Heart left ventricle (tissue), 16 donors: ENCODE measurements at regions not wholly inside any gene's neighbourhood (a gene's known extent, or its start where the extent isn't known, plus 50 kb on each side); places are given as distances from the start of the nearest gene placed in this dataset.
A peak's percentile ranks its signal among the peaks of the same experiment; 100 is the strongest.

ENCODE experiments used
- ATAC-seq, 4 donors: fragments of 200-7000 bp; cut with Tn5 transposase; one replicate each; pipeline ENCODE4 v1.9.1; 2020 to 2022; ENCODE audit warnings: moderate library complexity in 4 of 4, mild to moderate bottlenecking in 3 of 4, moderate number of reproducible peaks in 1 of 4
- DNase-seq, 5 donors: peaks; one replicate each; pipeline ENCODE4 v3.0.0-alpha.2; 2020
- H3K27ac ChIP-seq, 12 donors: fragments of 200-600 bp; sonication (generic) in 4 of 12; one replicate each; pipeline versions ENCODE4 v1.5.0 to v1.8.0; 2016 to 2022; ENCODE audit warnings: mild to moderate bottlenecking in 2 of 12
- H3K27me3 ChIP-seq, 9 donors: fragments of 200-600 bp; sonication (generic) in 2 of 9; one replicate each; pipeline versions ENCODE4 v1.5.1 to v1.8.0; 2016 to 2022; ENCODE audit warnings: mild to moderate bottlenecking in 3 of 9
- H3K36me3 ChIP-seq, 9 donors: fragments of 200-600 bp; sonication (generic) in 2 of 9; one replicate each; pipeline versions ENCODE4 v1.5.0 to v1.8.0; 2018 to 2022; ENCODE audit warnings: mild to moderate bottlenecking in 2 of 9
- H3K4me1 ChIP-seq, 12 donors: fragments of 200-600 bp; sonication (generic) in 4 of 12; one replicate each; pipeline versions ENCODE4 v1.5.0 to v1.8.0; 2016 to 2022; ENCODE audit warnings: mild to moderate bottlenecking in 3 of 12
- H3K4me3 ChIP-seq, 12 donors: fragments of 200-600 bp; sonication (generic) in 4 of 12; one replicate each; pipeline versions ENCODE4 v1.5.0 to v1.8.0; 2017 to 2022; ENCODE audit warnings: mild to moderate bottlenecking in 9 of 12, moderate library complexity in 4 of 12
- H3K9me3 ChIP-seq, 12 donors: fragments of 200-600 bp; sonication (generic) in 4 of 12; one replicate each; pipeline versions ENCODE4 v1.5.0 to v1.8.0; 2016 to 2022; ENCODE audit warnings: mild to moderate bottlenecking in 1 of 12
- CTCF ChIP-seq, 12 donors: fragments of 200-600 bp; sonication (generic) in 4 of 12; IDR thresholded peaks; one replicate each; pipeline versions ENCODE4 v1.5.0 to v1.8.0; 2018 to 2022; ENCODE audit warnings: antibody characterized with exemption in 12 of 12, mild to moderate bottlenecking in 5 of 12
- POLR2A ChIP-seq, 2 donors: fragments of 450-650 bp; IDR thresholded peaks; one replicate each; pipeline ENCODE4 v1.6.1; 2017; ENCODE audit warnings: antibody characterized with exemption in 2 of 2, mild to moderate bottlenecking in 2 of 2, moderate library complexity in 2 of 2
- WGBS, 4 donors: extraction: QIAGEN DNeasy Blood & Tissue Kit in 2 of 4; methylation state at CpG; one replicate each; pipeline versions ENCODE4 v1.1.5 to v1.1.7; 2013 to 2018; 5-methylcytosine and 5-hydroxymethylcytosine counted together
- intact Hi-C, 10 donors: fragments of 100-400 bp; cut with DNase I; formaldehyde crosslinking; loops; one replicate each; pipeline versions ENCODE4 v1.11.1 to v1.14.2; 2022
- donor health status: ischemic (EF 13 %, LVEDD 7.1; RV severe dilation, severe dysfunction).
- donor health status: healthy with polysubstance abuse.
- donor health status: DM: no; HTN: yes; CAD: no.
- donor health status: DM: no; HTN: no; CAD: no.
- donor health status: ischemic (EF 25% LVEDD 6.9; RV normal size, moderate dysfunction).
- donor health status: ischemic (EF 25% LVEDD 5.7; RV mildly dilated, moderate dysfunction).
- donor health status: healthy.
- donor health status: DM: yes; HTN: yes; CAD: no.
- donor health status: ischemic (EF 35%, LVEDD 5.7; RV mildly dilated, moderate dysfunction).
- donor health status: nonischemic (EF 11% LVEDD 7.7; RV severe dilation, severe dysfunction).
- donor health status: DM: yes; HTN: yes; CAD: no.
- donor health status: PGD.
- donor health status: ischemic (EF 29% LVEDD 5.4; RV normal size, mild dysfunction).
- donor health status: nonischemic (EF 23%, LVEDD 6.1; RV moderate dilation, normal function).

DNA sequence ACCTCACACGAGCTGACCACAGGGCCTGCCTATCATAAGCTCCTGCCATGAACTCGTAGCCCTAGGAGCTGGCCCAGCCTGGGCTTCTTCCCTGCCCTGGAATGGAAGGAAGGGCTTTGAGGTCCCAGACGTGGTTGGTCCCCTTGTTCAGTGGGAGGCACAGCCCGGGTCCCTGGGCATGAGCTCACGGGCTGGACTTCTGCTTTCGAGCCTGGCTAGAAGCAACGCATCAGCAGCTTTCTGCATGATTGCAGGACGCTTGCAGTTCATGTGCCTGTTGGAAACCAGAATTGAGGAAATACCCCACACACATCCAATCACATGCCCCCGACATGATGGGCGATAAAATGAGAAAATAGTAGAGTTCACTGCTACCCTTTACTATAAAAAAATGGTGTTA is 293.3 kb downstream of the MAF start:
- 81 to 90% (median 87%) methylated on average over 10 of the region's 10 CpGs for WGBS, 4 donors

GRCh38 chr16:79305074-79305473 is 295.5 kb downstream of the MAF start:
- no peak for TF ChIP-seq CTCF (IDR thresholded peaks at IDR 0.05)
- no peak for TF ChIP-seq POLR2A (IDR thresholded peaks at IDR 0.05)
- 89 to 96% (median 92%) methylated on average over 9 to 10 of the region's 10 CpGs for WGBS, 4 donors
- ATAC-seq (no peak), DNase-seq (no peak)
- intact Hi-C loops = no loop called here
- no peak overlapping the region for H3K27ac ChIP-seq
- no peak overlapping the region for H3K4me3 ChIP-seq
- H3K36me3 ChIP-seq = no peaks in the 10 kb centered on the region
- H3K4me1 ChIP-seq = peaks cover 0 to 5% (median 0%) of the 10 kb centered on the region in 12 donors
- peaks cover 0 to 22% (median 0%) of the 10 kb centered on the region in 9 donors for H3K27me3 ChIP-seq
- no peaks in the 10 kb centered on the region for H3K9me3 ChIP-seq

More for the DNA sequence above, 293.3 kb downstream of the MAF start:
- intact Hi-C loops = no loop called here
- Histone ChIP-seq H3K4me1 (peaks cover 0 to 5% (median 0%) of the 10 kb centered on the region in 12 donors), H3K27me3 (peaks cover 0 to 9% (median 0%) of the 10 kb centered on the region in 9 donors), H3K27ac (peak overlapping the region in 1 of 12 donors; percentile 73), H3K36me3 (no peaks in the 10 kb centered on the region), H3K4me3 (no peak overlapping the region), H3K9me3 (no peaks in the 10 kb centered on the region)
- DNase-seq (peak; percentile 44 to 76 (median 57)), ATAC-seq (peak in 3 of 4 donors; percentile 65 to 83 (median 75))
- no peak for TF ChIP-seq CTCF (IDR thresholded peaks at IDR 0.05)
- TF ChIP-seq POLR2A (IDR thresholded peaks at IDR 0.05) = no peak

DNA sequence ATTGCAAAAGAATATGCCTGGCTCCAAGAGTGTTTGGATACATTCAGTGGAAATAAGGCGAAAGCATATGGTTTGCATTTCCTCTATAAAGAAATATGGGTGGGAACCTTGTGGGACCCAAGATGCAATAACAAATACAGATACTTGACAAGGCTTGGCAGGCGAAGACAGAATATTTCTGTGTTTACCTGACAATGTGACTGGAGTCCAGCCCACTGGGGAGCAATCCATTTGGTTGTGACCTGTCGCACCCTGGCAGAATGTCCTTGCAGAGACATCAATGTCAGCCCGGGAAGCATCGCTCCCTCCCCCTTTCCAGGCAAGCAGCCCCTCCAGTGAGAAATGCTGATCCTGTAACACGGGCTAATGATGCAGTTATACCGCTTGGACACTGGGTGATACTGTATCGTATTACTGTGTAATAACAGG is 296.6 kb downstream of the MAF start:
- Histone ChIP-seq H3K27me3 (peaks cover 0 to 22% (median 0%) of the 10 kb centered on the region in 9 donors), H3K9me3 (no peaks in the 10 kb centered on the region), H3K36me3 (no peaks in the 10 kb centered on the region), H3K4me1 (peaks cover 0 to 5% (median 0%) of the 10 kb centered on the region in 12 donors), H3K27ac (no peak overlapping the region), H3K4me3 (no peak overlapping the region)
- intact Hi-C loops = no loop called here
- WGBS, 4 donors = 53 to 63% (median 57%) methylated on average over 8 of the region's 8 CpGs
- no peak for DNase-seq
- ATAC-seq = no peak
- TF ChIP-seq CTCF (IDR thresholded peaks at IDR 0.05) (no peak), POLR2A (IDR thresholded peaks at IDR 0.05) (no peak)

DNA sequence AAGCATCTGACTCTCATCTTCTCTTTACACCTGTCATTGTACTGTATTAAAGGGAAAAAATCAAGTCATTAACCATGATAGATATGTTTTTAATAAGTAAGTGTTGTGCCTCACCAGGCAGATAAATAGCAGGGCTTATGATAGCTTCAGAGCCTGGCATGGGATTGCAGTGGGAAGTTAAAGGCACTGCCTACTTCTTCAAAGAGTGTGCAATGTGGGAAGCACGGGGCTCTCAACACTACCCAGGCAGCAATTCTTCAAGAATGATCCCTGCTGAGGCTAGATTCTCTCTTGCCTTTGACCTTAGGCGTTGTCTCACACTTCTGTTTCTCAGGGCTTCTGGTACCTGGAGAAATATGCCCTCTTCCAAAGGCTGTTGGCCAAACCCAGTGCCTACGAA is 297.3 kb downstream of the MAF start:
- Histone ChIP-seq H3K36me3 (no peaks in the 10 kb centered on the region), H3K4me1 (peaks cover 0 to 5% (median 0%) of the 10 kb centered on the region in 12 donors), H3K27ac (no peak overlapping the region), H3K27me3 (peaks cover 0 to 22% (median 0%) of the 10 kb centered on the region in 9 donors), H3K9me3 (no peaks in the 10 kb centered on the region), H3K4me3 (no peak overlapping the region)
- TF ChIP-seq CTCF (IDR thresholded peaks at IDR 0.05) (no peak), POLR2A (IDR thresholded peaks at IDR 0.05) (no peak)
- intact Hi-C loops = no loop called here
- ATAC-seq (no peak), DNase-seq (no peak)
- 79 to 83% (median 79%) methylated on average over 3 of the region's 3 CpGs for WGBS, 4 donors
